PC-9 (cell line): ENCODE measurements at regions not wholly inside any gene's neighbourhood (a gene's known extent, or its start where the extent isn't known, plus 50 kb on each side); places are given as distances from the start of the nearest gene placed in this dataset.

Experiments
- BruUV-seq: library from RNA; stranded (reverse); fragments of 400-500 nt; replicated peaks from 2 replicates; lab custom pipeline; 2021; lab: Mats Ljungman, UMichigan
- CTCF ChIA-PET: fragments of 300-600 bp; sonication (Branson Sonifier 250); formaldehyde crosslinking; loops from one replicate; lab custom pipeline; 2022; ENCODE audit warnings: antibody characterized with exemption; lab: Charles Lee
- POLR2A ChIA-PET: fragments of 300-600 bp; sonication (Branson Sonifier 250); formaldehyde crosslinking; loops from one replicate; lab custom pipeline; 2022; ENCODE audit warnings: antibody characterized with exemption; ENCODE audit not compliant: unreplicated experiment; lab: Charles Lee
- DNase-seq, 2 experiments: peaks; one replicate each; pipeline versions ENCODE4 v3.0.0 to v3.0.0-alpha.2; 2015 to 2022; ENCODE audit warnings: mixed read lengths in 1 of 2
- H2AFZ ChIP-seq: fragments of 200-600 bp; sonication (generic); 2 replicates; pipeline ENCODE4 v1.8.1; 2017; ENCODE audit warnings: antibody characterized with exemption
- H3F3A ChIP-seq: fragments of 200-600 bp; sonication (generic); 2 replicates; pipeline ENCODE4 v1.8.1; 2017; ENCODE audit warnings: antibody characterized with exemption, mild to moderate bottlenecking, low read depth; ENCODE audit not compliant: insufficient read depth
- H3K27ac ChIP-seq: fragments of 200-600 bp; sonication (generic); 2 replicates; pipeline ENCODE4 v1.6.1; 2016; ENCODE audit warnings: mixed run types
- H3K27me3 ChIP-seq: fragments of 200-600 bp; sonication (generic); 2 replicates; pipeline ENCODE4 v1.6.1; 2016; ENCODE audit warnings: low read depth, mixed run types; ENCODE audit not compliant: insufficient read depth
- H3K36me3 ChIP-seq: fragments of 200-600 bp; sonication (generic); 2 replicates; pipeline ENCODE4 v1.6.1; 2016; ENCODE audit warnings: low read depth, mixed run types
- H3K4me1 ChIP-seq: fragments of 200-600 bp; sonication (generic); replicated peaks from 2 replicates; pipeline ENCODE4 v1.6.1; 2016; ENCODE audit warnings: mixed run types; ENCODE audit not compliant: insufficient read depth
- H3K4me2 ChIP-seq: fragments of 200-600 bp; sonication (generic); 2 replicates; pipeline ENCODE4 v1.6.1; 2017; ENCODE audit warnings: mixed run types
- H3K4me3 ChIP-seq: fragments of 200-600 bp; sonication (generic); 2 replicates; pipeline ENCODE4 v1.6.1; 2016; ENCODE audit warnings: mixed run types
- H3K79me2 ChIP-seq: fragments of 200-600 bp; sonication (generic); 2 replicates; pipeline ENCODE4 v1.6.1; 2017; ENCODE audit warnings: low read depth, mixed run types
- H3K9me2 ChIP-seq: fragments of 200-600 bp; sonication (generic); 2 replicates; pipeline ENCODE4 v1.8.1; 2017; ENCODE audit warnings: mild to moderate bottlenecking; ENCODE audit not compliant: insufficient read depth
- H3K9me3 ChIP-seq: fragments of 200-600 bp; sonication (generic); 2 replicates; pipeline ENCODE4 v1.8.1; 2016; ENCODE audit warnings: low read depth; ENCODE audit not compliant: insufficient read depth
- H4K20me1 ChIP-seq: fragments of 200-600 bp; sonication (generic); 2 replicates; pipeline ENCODE4 v1.8.1; 2017; ENCODE audit not compliant: insufficient read depth
- EZH2 ChIP-seq: fragments of 200-600 bp; sonication (generic); IDR thresholded peaks from 2 replicates; pipeline ENCODE4 v1.8.0; 2017; ENCODE audit warnings: antibody characterized with exemption, low read depth
- intact Hi-C: fragments of 100-400 bp; cut with micrococcal nuclease; formaldehyde crosslinking; loops from one replicate; pipeline ENCODE4 v1.10.0; 2022; ENCODE audit not compliant: unreplicated experiment
- TF ChIP-seq, protein P1 (sequence below): fragments of 200-600 bp; sonication (generic); conservative IDR thresholded peaks from 2 replicates; pipeline ENCODE4 v1.6.1; 2017; ENCODE audit warnings: mixed run types, antibody characterized with exemption, mild to moderate bottlenecking, moderate library complexity

GRCh38 chr11:92304271-92304670, 79.7 kb downstream of the FAT3 start:
- H3K9me2 ChIP-seq, result no peaks in the 10 kb centered on the region
- ChIA-PET CTCF (no interaction called here), POLR2A (no interaction called here)
- H2AFZ ChIP-seq, result no peak overlapping the region
- no TSS peak for BruUV-seq
- TF ChIP-seq, protein P1, sequence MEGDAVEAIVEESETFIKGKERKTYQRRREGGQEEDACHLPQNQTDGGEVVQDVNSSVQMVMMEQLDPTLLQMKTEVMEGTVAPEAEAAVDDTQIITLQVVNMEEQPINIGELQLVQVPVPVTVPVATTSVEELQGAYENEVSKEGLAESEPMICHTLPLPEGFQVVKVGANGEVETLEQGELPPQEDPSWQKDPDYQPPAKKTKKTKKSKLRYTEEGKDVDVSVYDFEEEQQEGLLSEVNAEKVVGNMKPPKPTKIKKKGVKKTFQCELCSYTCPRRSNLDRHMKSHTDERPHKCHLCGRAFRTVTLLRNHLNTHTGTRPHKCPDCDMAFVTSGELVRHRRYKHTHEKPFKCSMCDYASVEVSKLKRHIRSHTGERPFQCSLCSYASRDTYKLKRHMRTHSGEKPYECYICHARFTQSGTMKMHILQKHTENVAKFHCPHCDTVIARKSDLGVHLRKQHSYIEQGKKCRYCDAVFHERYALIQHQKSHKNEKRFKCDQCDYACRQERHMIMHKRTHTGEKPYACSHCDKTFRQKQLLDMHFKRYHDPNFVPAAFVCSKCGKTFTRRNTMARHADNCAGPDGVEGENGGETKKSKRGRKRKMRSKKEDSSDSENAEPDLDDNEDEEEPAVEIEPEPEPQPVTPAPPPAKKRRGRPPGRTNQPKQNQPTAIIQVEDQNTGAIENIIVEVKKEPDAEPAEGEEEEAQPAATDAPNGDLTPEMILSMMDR, result no peak
- TF ChIP-seq EZH2, result no peak
- H3F3A ChIP-seq, result no peaks in the 10 kb centered on the region
- H3K4me2 ChIP-seq, result no peak overlapping the region
- no peaks in the 10 kb centered on the region for H3K9me3 ChIP-seq
- intact Hi-C loops, result no loop called here
- H3K4me3 ChIP-seq, result no peak overlapping the region
- no peaks in the 10 kb centered on the region for H3K79me2 ChIP-seq
- H3K27me3 ChIP-seq, result no peaks in the 10 kb centered on the region
- H3K27ac ChIP-seq, result no peak overlapping the region
- DNase-seq, result peak in 1 of 2 experiments; percentile 33
- H3K36me3 ChIP-seq, result no peaks in the 10 kb centered on the region
- peaks cover 11% of the 10 kb centered on the region; the same call in 1 of the 2 replicates for H3K4me1 ChIP-seq
- no peaks in the 10 kb centered on the region; the same call in 1 of the 2 replicates for H4K20me1 ChIP-seq

- TF ChIP-seq, protein P1, result no peak
- no peak for TF ChIP-seq EZH2
- BruUV-seq, result no TSS peak
- intact Hi-C loops, result no loop called here
- H3K4me1 ChIP-seq, result peaks cover 11% of the 10 kb centered on the region; the same call in 1 of the 2 replicates
- H3F3A ChIP-seq, result no peaks in the 10 kb centered on the region
- H3K27me3 ChIP-seq, result no peaks in the 10 kb centered on the region
- POLR2A ChIA-PET, result no interaction called here
- H3K4me3 ChIP-seq, result no peak overlapping the region
- no peaks in the 10 kb centered on the region for H3K79me2 ChIP-seq
- no peak overlapping the region for H3K27ac ChIP-seq
- no peaks in the 10 kb centered on the region for H3K36me3 ChIP-seq
- no peaks in the 10 kb centered on the region for H3K9me2 ChIP-seq
- DNase-seq, result no peak
- CTCF ChIA-PET, result no interaction called here
- H3K9me3 ChIP-seq, result no peaks in the 10 kb centered on the region
- peak overlapping the region; percentile 1; the same call in 1 of the 2 replicates for H3K4me2 ChIP-seq
- no peak overlapping the region for H2AFZ ChIP-seq
- H4K20me1 ChIP-seq, result no peaks in the 10 kb centered on the region; the same call in 1 of the 2 replicates
These were observed 82.4 kb downstream of the FAT3 start for GRCh38 chr11:92306966-92307510.

DNA sequence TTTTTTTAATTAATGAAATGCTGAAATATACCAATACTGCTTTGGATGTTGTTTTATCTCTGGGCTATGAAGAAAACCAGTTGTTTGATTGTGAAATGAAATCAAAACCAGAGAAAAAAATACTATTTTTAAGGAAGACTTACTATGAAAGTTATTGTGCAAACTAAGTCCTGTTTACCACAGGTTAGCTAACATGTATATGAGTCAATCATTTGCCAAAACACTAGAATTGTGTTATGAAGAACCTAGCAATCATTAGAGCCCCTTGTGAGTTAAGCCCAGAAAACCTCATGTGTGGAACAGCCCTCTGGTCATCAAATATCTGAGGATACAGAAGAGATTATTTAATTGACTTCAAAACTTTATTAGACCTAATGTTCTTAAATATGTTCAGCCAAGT, 83.7 kb downstream of the FAT3 start:
- Histone ChIP-seq H3K4me1 (peaks cover 11% of the 10 kb centered on the region; the same call in 1 of the 2 replicates), H3K36me3 (no peaks in the 10 kb centered on the region), H3K79me2 (no peaks in the 10 kb centered on the region), H3F3A (no peaks in the 10 kb centered on the region), H3K27me3 (no peaks in the 10 kb centered on the region), H2AFZ (no peak overlapping the region), H3K4me2 (no peak overlapping the region), H3K4me3 (no peak overlapping the region), H3K27ac (no peak overlapping the region), H4K20me1 (no peaks in the 10 kb centered on the region; the same call in 1 of the 2 replicates), H3K9me2 (no peaks in the 10 kb centered on the region), H3K9me3 (no peaks in the 10 kb centered on the region)
- ChIA-PET CTCF (no interaction called here), POLR2A (no interaction called here)
- TF ChIP-seq, protein P1, result no peak
- TF ChIP-seq EZH2, result no peak
- BruUV-seq, result no TSS peak
- intact Hi-C loops, result no loop called here
- no peak for DNase-seq
